Activated CD8-positive, alpha-beta memory T cell treated with anti-CD3 and anti-CD28 coated beads, Interleukin-2, amount 50 U/mL, for 48 hours (primary cell): ENCODE measurements at regions not wholly inside any gene's neighbourhood (a gene's known extent, or its start where the extent isn't known, plus 50 kb on each side); places are given as distances from the start of the nearest gene placed in this dataset.
"Not testable (repeated sequence)": the region's sequence is repeated elsewhere in the genome, so short reads cannot be mapped to it uniquely, and the experiment has no call there.

ENCODE experiments used
- DNase-seq: peaks from one replicate; pipeline ENCODE4 v3.0.0-alpha.2; 2020

DNA sequence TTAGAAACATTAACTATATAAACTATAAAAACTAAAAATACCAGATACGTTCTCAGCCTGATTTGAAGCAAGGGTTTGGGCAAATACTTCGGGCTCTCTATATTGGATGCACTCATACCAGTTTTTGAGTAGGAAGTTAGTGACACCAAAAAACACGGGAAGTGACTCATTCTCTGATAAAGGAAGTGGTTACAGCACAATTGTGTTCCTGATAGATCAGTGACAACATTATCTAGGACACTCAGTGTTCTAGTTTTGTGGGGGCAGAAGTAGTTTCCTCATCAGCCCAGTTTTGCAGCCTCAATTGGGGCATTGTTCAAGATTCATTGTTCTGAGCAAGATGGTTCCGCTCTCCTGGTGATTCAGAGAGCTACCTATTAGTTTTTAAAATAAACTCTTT lies 469.6 kb upstream of the DPPA4 start:
- DNase-seq = no peak

DNA sequence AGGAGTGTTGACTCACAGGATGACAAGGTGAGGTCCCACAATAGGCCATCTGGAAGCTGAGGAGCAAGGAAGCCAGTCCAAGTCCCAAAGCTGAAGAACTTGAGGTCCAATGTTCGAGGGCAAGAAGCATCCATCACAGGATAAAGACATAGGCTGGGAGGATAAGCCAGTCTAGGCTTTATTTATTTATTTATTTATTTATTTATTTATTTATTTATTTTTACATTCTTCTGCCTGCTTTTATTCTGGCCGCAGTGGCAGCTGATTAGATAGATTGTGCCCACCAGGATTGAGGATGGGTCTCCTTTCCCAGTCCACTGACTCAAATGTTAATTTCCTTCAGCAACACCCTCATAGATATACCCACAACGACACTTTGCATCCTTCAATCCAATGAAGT lies 472.2 kb upstream of the DPPA4 start:
- no peak for DNase-seq

DNA sequence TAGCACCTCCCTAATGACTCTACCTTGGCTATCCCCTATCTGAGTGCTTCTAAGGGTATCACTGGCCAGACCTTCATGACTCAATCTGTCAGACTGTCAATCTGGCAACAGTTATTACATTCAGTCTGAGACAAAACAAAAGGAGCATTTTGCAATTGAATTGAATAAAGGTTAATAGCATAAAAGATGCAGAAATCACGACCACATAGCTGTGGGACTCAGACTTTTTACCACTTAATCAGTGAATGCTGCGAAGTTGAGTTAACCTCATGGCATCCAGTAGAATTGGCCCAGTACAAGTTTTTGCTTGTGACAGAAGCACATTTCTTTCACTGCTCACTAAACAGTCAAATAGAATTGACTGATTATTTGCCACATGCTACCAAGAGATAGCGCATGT lies 480.7 kb upstream of the DPPA4 start:
- DNase-seq = no peak

DNA sequence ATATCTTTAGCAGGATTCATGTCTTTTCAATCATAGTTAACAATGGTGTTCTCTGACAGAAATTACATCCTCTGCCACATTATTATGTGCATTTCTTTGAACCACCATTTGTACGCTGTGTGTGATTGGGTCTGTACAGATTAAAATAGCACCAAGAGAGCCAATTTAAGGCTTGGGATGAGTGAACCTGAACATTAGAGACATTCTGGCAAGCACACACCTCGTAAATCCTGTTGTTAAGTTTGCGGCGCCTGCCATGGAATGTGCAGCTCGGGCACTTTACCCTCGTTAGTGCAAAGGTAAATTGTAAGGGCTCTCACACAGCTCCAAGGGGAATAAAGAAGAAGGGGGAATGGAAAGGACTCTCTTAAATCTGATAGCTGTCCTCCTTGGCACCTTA lies 482.4 kb upstream of the DPPA4 start:
- DNase-seq = no peak

- DNase-seq = no peak
Observed at GRCh38 chr3:109825971-109826810, 488.8 kb upstream of the DPPA4 start.

DNA sequence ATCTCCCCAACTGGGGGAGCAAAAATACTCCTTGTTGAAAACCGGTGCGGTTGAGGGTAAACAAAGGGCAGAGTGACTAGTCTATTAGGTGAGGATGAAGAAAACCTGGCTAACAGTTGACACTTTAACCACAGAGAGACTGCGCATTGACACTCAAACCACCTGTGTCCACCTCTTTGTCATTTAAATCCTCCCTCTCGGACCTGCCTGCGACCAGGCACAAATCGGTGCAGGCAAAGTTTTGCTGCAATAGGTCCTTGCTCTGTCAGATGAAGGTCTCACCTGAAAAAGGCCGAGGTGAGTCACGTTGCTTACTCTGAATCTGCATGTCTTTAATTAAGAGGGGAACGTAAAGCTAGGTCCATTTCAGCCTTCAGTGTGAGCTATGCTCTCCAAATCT lies 494.1 kb upstream of the DPPA4 start:
- DNase-seq = no peak

GRCh38 chr3:109835958-109836357 lies 498.6 kb upstream of the DPPA4 start:
- DNase-seq = no peak

DNA sequence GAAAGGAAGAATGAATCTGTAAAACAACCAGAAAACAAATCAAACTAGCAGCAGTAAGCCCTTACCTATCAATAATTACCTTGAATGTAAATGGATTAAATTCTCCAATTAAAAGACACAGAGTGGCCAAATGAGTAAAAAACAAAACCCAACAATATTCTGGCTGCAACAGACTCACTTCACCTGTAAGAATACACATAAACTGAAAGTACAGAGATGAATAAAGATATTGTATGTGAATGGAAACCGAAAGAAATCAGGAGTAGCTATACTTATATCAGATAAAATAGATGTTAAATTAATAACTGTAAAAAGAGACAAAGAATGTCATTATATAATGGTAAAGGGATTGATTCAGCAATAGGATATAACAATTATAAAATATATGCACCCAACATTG lies 514.5 kb upstream of the DPPA4 start:
- DNase-seq = no peak

- DNase-seq = no peak
Observed at GRCh38 chr3:109852283-109852682, 514.9 kb upstream of the DPPA4 start.

GRCh38 chr3:109853077-109853731 lies 515.9 kb upstream of the DPPA4 start:
- DNase-seq = no peak

- DNase-seq = no peak
Observed at GRCh38 chr3:109863701-109864100, 526.4 kb upstream of the DPPA4 start.

DNA sequence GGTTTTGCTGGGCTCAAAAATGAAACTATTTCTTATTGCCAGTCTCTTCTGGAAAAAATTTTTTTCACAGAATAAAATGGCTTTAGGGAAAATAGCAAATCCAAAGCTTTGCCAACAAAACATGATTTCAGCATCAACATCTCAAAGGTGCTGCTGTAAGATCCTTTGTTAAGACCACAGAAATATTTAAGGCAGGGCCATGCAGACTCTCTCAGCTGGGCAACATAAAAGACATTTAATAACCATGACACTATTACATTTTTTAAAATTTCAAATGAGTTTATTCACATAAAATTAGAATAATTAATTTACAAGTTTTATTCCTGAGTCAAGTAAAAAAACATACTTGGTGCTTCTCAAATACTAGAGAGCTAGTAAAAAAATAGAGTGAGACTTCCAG lies 527.1 kb upstream of the DPPA4 start:
- no peak for DNase-seq

DNA sequence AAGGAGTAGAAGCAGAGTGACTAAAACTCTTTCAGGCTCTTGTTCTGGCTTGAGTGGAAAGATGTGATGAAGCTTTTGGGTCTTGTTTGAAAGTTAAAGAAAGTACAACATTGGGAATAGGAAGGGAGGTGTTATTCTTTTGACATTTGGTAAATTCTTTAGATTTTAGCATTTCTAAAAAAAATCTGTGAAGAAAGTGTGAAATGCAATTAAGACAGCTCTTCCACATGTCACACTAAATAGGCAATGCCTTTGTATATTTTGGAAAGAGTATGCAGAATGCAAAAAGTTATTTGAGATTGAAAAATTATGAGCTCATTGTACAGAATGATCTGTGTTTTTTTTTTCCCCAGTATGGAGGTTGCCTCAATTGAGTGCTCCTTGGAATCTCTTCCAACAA lies 532.2 kb upstream of the DPPA4 start:
- no peak for DNase-seq

GRCh38 chr3:109874896-109875708 lies 537.8 kb upstream of the DPPA4 start:
- DNase-seq = no peak

DNA sequence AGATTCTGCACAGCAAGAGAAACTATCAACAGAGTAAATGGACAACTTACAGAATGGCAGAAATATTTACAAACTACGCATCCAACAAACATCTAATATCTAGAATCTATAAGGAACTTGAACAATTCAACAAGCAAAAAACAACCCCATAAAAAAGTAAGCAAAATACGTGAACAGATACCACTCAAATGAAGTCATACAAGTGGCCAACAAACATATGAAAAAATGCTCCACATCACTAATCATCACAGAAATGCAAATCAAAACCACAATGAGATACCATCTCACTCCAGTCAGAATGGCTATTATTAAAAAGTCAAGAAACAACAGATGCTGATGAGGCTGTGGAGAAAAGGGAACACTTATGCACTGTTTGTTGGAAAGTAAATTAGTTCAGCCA lies 540.3 kb upstream of the DPPA4 start:
- DNase-seq = not testable (repeated sequence)

- no peak for DNase-seq
Observed at GRCh38 chr3:109882144-109882543, 544.8 kb upstream of the DPPA4 start.

DNA sequence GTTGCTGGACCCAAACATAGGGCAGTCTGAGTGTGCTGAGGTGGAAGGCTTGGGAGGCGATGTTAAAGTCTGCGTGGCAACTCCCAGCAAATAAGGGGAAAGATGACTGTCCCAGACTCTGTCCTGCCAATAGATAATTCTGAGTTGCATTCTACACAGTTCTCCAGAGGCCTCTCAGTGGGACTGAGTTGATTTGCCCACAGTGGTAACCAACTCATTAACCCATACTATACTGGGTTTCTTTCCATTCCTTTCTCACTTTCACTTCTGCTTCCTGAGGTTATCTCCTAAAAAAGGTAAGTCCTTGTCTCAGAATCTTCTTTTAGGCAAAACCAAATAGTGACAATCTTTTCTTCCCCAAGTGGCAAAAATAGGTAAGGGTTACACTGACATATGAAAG lies 549.9 kb upstream of the DPPA4 start:
- DNase-seq = no peak

DNA sequence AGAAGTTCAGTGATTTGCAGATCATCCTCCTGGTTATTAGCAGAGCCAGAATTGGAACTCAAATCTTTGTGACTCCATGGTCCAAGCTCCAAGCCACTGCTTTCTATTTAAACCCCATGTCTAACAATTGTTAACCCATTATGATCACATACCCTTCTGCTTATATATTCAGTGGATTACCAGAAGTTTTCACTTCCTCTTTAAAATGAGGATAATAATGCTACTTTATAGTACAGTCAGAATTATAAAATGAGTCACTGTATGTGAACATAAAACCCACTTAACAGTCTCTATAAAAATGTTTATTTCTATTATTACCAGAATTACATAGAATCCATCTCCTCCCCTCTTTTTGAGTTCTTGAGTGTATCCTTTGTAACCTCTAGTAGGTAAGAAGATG lies 550.7 kb upstream of the DPPA4 start:
- no peak for DNase-seq

DNA sequence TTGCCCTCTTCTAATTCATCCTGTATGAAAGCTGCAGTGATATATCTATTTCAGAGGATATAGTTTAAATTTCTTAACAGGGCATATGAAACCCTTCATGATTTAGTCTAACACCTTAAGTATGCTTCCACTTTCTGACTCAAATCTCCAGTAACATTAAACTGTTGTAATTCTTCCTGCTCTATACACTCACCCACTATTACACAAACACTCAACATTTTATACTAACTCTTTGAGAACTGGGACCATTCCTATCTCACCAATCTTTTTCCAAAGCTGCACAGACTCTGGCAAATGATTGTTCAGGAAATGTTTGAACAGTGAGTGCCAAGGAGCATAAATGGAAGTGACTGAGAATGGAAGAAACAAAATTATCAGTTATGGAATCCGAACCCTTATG lies 560.4 kb upstream of the DPPA4 start:
- no peak for DNase-seq

GRCh38 chr3:109899925-109900324 lies 562.6 kb upstream of the DPPA4 start:
- DNase-seq = no peak

- DNase-seq = no peak
Observed at GRCh38 chr3:109900783-109901182, 563.4 kb upstream of the DPPA4 start.

DNA sequence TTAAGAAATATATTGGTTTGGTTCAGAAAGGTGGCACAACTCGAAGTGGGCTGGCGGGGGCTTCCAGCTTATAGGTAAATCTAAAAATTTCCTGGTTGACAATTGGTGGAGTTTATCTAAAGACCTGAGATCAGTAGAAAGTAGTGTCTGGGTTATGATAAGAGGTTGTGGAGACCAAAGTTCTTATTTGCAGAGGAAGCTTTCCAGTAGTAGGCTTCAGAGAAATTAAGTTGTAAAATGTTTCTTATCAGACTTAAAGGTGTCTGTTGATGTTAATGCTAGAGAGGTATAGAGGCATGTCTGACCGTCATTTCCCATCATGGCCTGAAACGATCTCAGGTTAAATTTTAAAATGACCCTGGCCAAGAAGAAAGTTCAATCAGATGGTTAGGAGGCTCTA lies 565.2 kb upstream of the DPPA4 start:
- DNase-seq = no peak

- no peak for DNase-seq
Observed at GRCh38 chr3:109903100-109903499, 565.8 kb upstream of the DPPA4 start.

GRCh38 chr3:109910772-109911171 lies 573.4 kb upstream of the DPPA4 start:
- DNase-seq = no peak
